Aorta (tissue), 5 donors: ENCODE measurements at regions not wholly inside any gene's neighbourhood (a gene's known extent, or its start where the extent isn't known, plus 50 kb on each side); places are given as distances from the start of the nearest gene placed in this dataset.

Experiments
- ATAC-seq: fragments of 200-7000 bp; cut with Tn5 transposase; one replicate; pipeline ENCODE4 v1.9.1; 2022; ENCODE audit warnings: moderate library complexity; ENCODE audit not compliant: low FRiP score
- DNase-seq, 2 donors: peaks; one replicate each; pipeline ENCODE4 v3.0.0-alpha.2; 2020
- H3K27ac ChIP-seq, 2 donors: one replicate each; pipeline ENCODE4 v1.5.1; 2013; ENCODE audit warnings: low read length in 2 of 2, mild to moderate bottlenecking in 2 of 2, moderate library complexity in 2 of 2, control low read depth in 1 of 2, inconsistent platforms in 1 of 2, low read depth in 1 of 2
- H3K27me3 ChIP-seq, 2 donors: one replicate each; pipeline ENCODE4 v1.6.1; 2013; ENCODE audit warnings: control low read depth in 1 of 2, low read length in 1 of 2, mild to moderate bottlenecking in 1 of 2, moderate library complexity in 1 of 2; ENCODE audit not compliant: insufficient read depth in 2 of 2, control insufficient read depth in 1 of 2
- H3K36me3 ChIP-seq, 2 donors: one replicate each; pipeline ENCODE4 v1.6.1; 2013; ENCODE audit warnings: control low read depth in 1 of 2, low read length in 1 of 2, mild to moderate bottlenecking in 1 of 2; ENCODE audit not compliant: insufficient read depth in 2 of 2, control insufficient read depth in 1 of 2
- H3K4me1 ChIP-seq, 2 donors: one replicate each; pipeline ENCODE4 v1.6.1; 2013; ENCODE audit warnings: low read length in 2 of 2, control low read depth in 1 of 2, mild to moderate bottlenecking in 1 of 2, moderate library complexity in 1 of 2; ENCODE audit not compliant: insufficient read depth in 2 of 2, control insufficient read depth in 1 of 2
- H3K4me3 ChIP-seq, 2 donors: one replicate each; pipeline ENCODE4 v1.5.1; 2013; ENCODE audit warnings: low read length in 2 of 2, control low read depth in 1 of 2, mild to moderate bottlenecking in 1 of 2
- H3K9me3 ChIP-seq: one replicate; pipeline ENCODE4 v1.6.1; 2013; ENCODE audit warnings: mild to moderate bottlenecking, low read length; ENCODE audit not compliant: control insufficient read depth
- WGBS, 2 donors: extraction: QIAGEN DNeasy Blood & Tissue Kit; methylation state at CpG; one replicate each; pipeline ENCODE4 v1.1.7; 2013; 5-methylcytosine and 5-hydroxymethylcytosine counted together
- intact Hi-C, 2 donors: fragments of 100-400 bp; cut with DNase I; formaldehyde crosslinking; loops; one replicate each; pipeline versions ENCODE4 v1.14.2 to v1.15.0; 2022
- donor health status: healthy with polysubstance abuse.
- donor health status: Bipolar disorder and iron deficiency.
- donor health status: DM: no; HTN: no; CAD: no.
- donor health status: DM: no; HTN: no; CAD: no.
- donor health status: DM: yes; HTN: yes; CAD: no.

GRCh38 chr6:153831350-153832078 lies 207.5 kb upstream of the OPRM1 start:
- 92 to 93% methylated on average over 5 of the region's 5 CpGs for WGBS, 2 donors

GRCh38 chr6:153817173-153817572 lies 221.9 kb upstream of the OPRM1 start:
- DNase-seq (no peak), ATAC-seq (no peak)
- H3K4me3 ChIP-seq: no peak overlapping the region
- H3K27me3 ChIP-seq: no peaks in the 10 kb centered on the region
- 91% methylated on average over 3 of the region's 3 CpGs for WGBS, 2 donors
- H3K36me3 ChIP-seq: no peaks in the 10 kb centered on the region
- H3K9me3 ChIP-seq: peaks cover 5% of the 10 kb centered on the region
- H3K4me1 ChIP-seq: no peaks in the 10 kb centered on the region
- H3K27ac ChIP-seq: peak overlapping the region in 1 of 2 donors; percentile 49
- intact Hi-C loops: no loop called here

More at GRCh38 chr6:153831350-153832078, 207.5 kb upstream of the OPRM1 start:
- no peaks in the 10 kb centered on the region for H3K27me3 ChIP-seq
- no peak overlapping the region for H3K27ac ChIP-seq
- no peak for ATAC-seq
- H3K4me1 ChIP-seq: no peaks in the 10 kb centered on the region
- H3K9me3 ChIP-seq: no peaks in the 10 kb centered on the region
- no peak overlapping the region for H3K4me3 ChIP-seq
- DNase-seq: no peak
- H3K36me3 ChIP-seq: no peaks in the 10 kb centered on the region
- intact Hi-C loops: no loop called here

- WGBS, 2 donors: 2 to 8% methylated on average over 3 of the region's 3 CpGs
- Histone ChIP-seq H3K9me3 (peaks cover 5% of the 10 kb centered on the region), H3K27ac (peak overlapping the region in 1 of 2 donors; percentile 49), H3K4me1 (no peaks in the 10 kb centered on the region), H3K36me3 (no peaks in the 10 kb centered on the region), H3K4me3 (no peak overlapping the region), H3K27me3 (no peaks in the 10 kb centered on the region)
- DNase-seq (no peak), ATAC-seq (no peak)
- intact Hi-C loops: no loop called here
These were observed 222.7 kb upstream of the OPRM1 start for GRCh38 chr6:153816366-153816765.

GRCh38 chr6:153814136-153814535 lies 224.9 kb upstream of the OPRM1 start:
- DNase-seq: no peak
- Histone ChIP-seq H3K4me1 (no peaks in the 10 kb centered on the region), H3K27ac (no peak overlapping the region), H3K9me3 (peaks cover 5% of the 10 kb centered on the region), H3K36me3 (no peaks in the 10 kb centered on the region), H3K27me3 (no peaks in the 10 kb centered on the region), H3K4me3 (no peak overlapping the region)
- no peak for ATAC-seq
- 54 to 68% methylated on average over 1 of the region's 1 CpG for WGBS, 2 donors
- intact Hi-C loops: no loop called here

DNA sequence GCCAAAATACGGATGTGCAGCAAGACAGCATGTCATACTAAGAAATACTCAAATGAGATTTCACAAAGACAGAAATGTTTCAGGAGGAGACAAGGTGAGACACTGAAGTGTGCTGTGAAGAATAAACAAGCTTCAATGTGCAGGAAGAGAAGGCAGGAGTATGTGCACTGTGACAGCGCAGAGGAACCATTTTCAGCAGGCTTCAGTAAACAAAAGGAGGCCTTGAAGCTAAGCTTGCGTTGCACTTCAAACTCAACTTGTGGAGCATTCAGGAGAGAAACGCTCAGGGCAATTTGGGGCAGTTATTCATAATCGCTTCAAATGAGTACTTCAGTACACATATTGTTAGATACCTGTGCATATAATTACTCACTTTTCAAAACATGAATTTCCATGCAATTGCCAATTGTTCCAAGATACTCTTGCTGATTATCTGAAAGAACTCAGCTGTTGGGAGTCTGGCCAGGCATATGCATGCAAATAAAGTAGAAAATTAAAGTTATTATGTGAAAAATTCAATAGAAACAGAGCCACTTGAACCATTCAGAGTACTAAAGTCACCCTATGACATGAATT lies 234.2 kb upstream of the OPRM1 start:
- Histone ChIP-seq H3K4me1 (peaks cover 2 to 4% of the 10 kb centered on the region in 2 donors), H3K4me3 (no peak overlapping the region), H3K9me3 (no peaks in the 10 kb centered on the region), H3K27ac (no peak overlapping the region), H3K36me3 (no peaks in the 10 kb centered on the region), H3K27me3 (no peaks in the 10 kb centered on the region)
- intact Hi-C loops: no loop called here
- ATAC-seq (no peak), DNase-seq (no peak)
- WGBS, 2 donors: 60 to 70% methylated on average over 5 of the region's 5 CpGs

GRCh38 chr6:153801917-153802316 lies 237.1 kb upstream of the OPRM1 start:
- 68 to 98% methylated on average over 2 of the region's 2 CpGs for WGBS, 2 donors
- Histone ChIP-seq H3K27ac (no peak overlapping the region), H3K27me3 (no peaks in the 10 kb centered on the region), H3K9me3 (no peaks in the 10 kb centered on the region), H3K4me3 (no peak overlapping the region), H3K36me3 (no peaks in the 10 kb centered on the region), H3K4me1 (peaks cover 2 to 4% of the 10 kb centered on the region in 2 donors)
- ATAC-seq (no peak), DNase-seq (no peak)
- intact Hi-C loops: no loop called here

- no peaks in the 10 kb centered on the region for H3K9me3 ChIP-seq
- no peak overlapping the region for H3K27ac ChIP-seq
- no peak overlapping the region for H3K4me3 ChIP-seq
- 73 to 81% methylated on average over 4 of the region's 4 CpGs for WGBS, 2 donors
- H3K36me3 ChIP-seq: no peaks in the 10 kb centered on the region
- peaks cover 2 to 4% of the 10 kb centered on the region in 2 donors for H3K4me1 ChIP-seq
- ATAC-seq: no peak
- no peak for DNase-seq
- intact Hi-C loops: no loop called here
- H3K27me3 ChIP-seq: no peaks in the 10 kb centered on the region
These were observed 238.4 kb upstream of the OPRM1 start for GRCh38 chr6:153800580-153801188.

- DNase-seq (no peak), ATAC-seq (peak; percentile 37)
- H3K27ac ChIP-seq: peak overlapping the region; percentile 23 to 90
- H3K4me1 ChIP-seq: peaks cover 2 to 8% of the 10 kb centered on the region in 2 donors
- no peaks in the 10 kb centered on the region for H3K27me3 ChIP-seq
- no peaks in the 10 kb centered on the region for H3K36me3 ChIP-seq
- no peak overlapping the region for H3K4me3 ChIP-seq
- H3K9me3 ChIP-seq: no peaks in the 10 kb centered on the region
- intact Hi-C loops: no loop called here
- WGBS, 2 donors: 4 to 10% methylated on average over 1 of the region's 1 CpG
These were observed 248.1 kb upstream of the OPRM1 start for GRCh38 chr6:153790876-153791473.
